ENCODE measurements at regions not wholly inside any gene's neighbourhood (a gene's known extent, or its start where the extent isn't known, plus 50 kb on each side); places are given as distances from the start of the nearest gene placed in this dataset.
A peak's percentile ranks its signal among the peaks of the same experiment; 100 is the strongest.

DNA sequence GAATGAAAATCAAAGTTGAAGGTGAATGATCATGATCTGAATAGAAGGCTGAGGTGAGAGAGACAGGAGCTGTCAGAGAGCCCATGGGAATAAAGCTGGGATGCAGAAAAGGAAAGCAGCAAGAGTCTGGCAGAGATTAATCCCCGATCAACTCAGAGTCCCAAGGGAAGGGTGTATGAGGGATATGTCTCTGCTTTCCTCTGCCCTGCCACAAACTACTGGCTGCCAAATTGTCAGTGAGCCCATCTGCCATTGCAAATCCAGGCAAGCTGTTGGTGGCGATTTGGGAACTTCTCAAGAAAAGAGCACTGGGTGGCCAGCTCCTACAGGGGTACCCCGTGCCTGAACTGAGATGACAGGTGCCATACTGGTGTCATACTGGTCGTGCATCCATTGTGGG is 705.5 kb upstream of the MAN1A1 start:
- peak; percentile 46 for DNase-seq

GRCh38 chr6:120039664-120040063 is 690.1 kb upstream of the MAN1A1 start:
- no peak for DNase-seq

DNA sequence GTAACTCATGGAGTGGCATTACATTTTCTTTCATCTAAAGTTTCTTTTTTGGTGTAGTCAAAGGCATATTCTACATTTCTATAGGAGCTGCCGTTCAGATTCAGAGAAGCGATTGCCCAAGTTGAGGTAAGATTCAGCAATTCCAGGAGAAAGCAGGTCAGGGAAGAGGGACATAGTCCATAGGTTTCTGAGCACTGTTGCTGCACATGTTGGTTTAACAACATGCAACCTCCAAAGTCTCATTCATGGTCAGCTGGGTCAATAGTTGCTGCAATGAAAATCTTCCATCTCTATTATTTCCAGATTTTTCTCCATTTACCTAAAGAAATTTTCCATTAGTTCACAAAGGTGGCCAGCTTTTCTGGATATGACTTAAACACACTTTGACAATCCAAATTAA is 682.3 kb upstream of the MAN1A1 start:
- no peak for DNase-seq

- no peak for DNase-seq
Observed at GRCh38 chr6:120026791-120027190, 677.2 kb upstream of the MAN1A1 start.

DNA sequence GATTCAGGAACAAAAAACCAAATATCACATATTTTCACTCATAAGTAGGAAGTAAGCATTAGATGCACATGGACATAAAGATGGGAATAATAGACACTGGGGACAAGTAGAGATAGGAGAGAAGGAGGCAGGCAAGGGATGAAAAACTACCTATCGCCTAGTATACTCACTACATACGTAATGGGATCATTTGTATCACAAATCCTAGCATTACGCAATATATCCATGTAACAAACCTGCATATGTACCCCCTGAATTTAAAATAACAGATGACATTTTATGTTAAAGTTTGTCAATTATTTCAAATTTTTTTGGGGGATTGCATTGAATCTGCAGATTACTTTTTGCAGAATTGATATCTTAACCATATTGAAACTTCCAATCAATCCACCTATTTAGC is 660.5 kb upstream of the MAN1A1 start:
- no peak for DNase-seq

- no peak for DNase-seq
Observed at GRCh38 chr6:120005292-120005976, 655.9 kb upstream of the MAN1A1 start.

GRCh38 chr6:119986934-119987549 is 637.5 kb upstream of the MAN1A1 start:
- DNase-seq = no peak

DNA sequence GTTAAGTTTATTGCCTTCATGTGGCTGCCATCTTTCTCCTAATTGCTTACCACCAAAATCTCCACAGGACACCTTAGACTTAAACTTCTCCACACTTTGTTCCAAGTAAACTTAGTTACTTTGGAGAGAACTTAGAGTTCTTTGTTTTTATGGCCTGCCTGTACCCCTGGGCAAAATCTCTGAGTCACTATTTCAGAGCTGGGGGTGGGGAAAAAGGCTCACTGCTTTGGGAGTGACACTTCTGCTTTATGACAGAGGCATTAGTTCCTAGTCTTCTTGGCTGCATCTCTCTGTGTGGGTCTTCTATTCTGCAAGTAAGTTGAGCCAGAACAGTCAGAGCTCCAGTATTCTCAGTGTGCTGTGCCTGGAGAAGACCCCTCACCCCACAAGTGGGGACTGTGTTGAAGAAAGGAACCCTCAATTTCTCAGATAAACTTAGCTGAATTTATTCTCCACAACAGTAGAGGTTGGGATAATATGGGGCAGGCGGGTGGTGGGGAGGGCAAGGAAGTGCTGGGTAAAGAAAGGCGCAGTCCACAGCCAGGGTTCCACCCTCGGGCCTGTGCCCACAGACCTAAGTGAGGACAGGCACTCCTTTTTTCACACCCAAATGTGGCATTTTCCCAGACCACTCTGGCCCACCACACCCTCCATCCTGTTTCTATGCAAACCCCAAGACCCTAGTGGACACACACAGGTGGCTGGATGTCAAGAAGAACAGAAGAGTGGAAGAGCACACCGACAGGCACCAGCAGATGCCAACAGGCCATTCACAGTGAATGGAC is 636.6 kb upstream of the MAN1A1 start:
- DNase-seq = no peak

GRCh38 chr6:119980802-119981201 is 631.2 kb upstream of the MAN1A1 start:
- no peak for DNase-seq

DNA sequence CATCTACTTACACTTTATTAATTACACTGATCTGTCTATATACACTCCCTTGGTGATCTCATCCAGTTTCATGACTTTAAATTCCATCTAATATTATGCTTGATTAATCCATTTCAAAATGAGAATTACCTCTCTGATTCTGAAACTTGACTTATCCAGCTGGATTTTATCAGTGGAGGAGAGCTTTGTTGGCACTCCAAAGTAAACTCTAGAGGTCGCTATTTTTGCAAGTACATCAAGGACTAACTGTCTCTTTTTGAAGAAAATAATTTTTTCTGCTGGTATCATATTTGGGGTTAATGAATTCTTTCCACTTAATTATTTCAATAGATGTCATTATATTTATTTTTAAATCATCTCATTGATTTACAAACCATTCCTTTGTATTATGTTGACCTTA is 630.3 kb upstream of the MAN1A1 start:
- DNase-seq = no peak

DNA sequence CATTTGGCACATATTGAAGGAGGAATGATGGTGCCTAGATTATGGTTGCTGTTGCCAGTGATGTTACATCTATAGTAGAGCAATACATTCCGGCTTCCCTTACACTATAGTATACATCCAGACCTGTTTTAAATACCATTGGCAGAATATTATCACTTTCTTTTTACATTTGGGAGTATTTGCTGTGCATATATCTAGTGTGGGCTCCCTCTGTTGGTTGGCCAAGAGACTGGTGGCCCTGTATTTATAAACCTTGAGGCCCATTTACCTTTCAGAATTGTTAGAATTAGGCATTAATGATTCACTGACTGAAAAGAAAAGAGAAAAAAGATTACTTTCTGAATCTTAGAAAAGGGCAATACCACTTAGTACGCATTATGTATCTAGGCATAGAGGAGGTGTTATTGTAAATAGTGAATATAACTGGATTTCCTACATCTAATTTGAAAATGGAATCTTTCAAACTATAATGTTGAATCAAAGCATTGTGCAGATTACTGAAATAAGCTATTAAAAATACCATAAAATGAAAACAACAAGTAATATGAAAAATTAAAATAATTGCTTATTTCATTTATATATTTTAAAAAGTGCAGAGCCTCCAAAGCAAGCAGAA is 628.8 kb upstream of the MAN1A1 start:
- DNase-seq = no peak

- no peak for DNase-seq
Observed at GRCh38 chr6:119974430-119975159, 625.0 kb upstream of the MAN1A1 start.

DNA sequence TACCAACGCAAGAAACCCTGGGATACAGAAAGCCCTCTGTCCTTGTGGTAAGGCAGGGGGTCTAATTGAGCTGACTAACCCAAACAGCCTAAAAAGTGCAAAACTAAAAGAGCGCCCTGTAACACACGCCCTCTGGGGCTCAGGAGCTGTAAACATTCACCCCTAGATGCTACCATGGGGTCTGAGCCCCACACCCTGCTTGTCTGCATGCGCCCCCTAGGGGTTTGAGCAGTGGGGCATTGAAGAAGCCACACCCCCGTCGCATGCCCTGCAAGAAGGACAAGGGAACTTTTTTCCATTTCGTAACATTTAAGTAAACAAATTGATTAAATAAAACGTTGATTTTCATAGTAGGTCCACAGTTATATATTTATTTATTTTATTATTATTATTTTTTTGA is 616.9 kb upstream of the MAN1A1 start:
- DNase-seq = no peak

- DNase-seq = no peak
Observed at GRCh38 chr6:119965900-119966299, 616.3 kb upstream of the MAN1A1 start.

GRCh38 chr6:119965008-119965407 is 615.4 kb upstream of the MAN1A1 start:
- no peak for DNase-seq

GRCh38 chr6:119962505-119962904 is 612.9 kb upstream of the MAN1A1 start:
- no peak for DNase-seq

GRCh38 chr6:119961450-119961849 is 611.9 kb upstream of the MAN1A1 start:
- DNase-seq = no peak

DNA sequence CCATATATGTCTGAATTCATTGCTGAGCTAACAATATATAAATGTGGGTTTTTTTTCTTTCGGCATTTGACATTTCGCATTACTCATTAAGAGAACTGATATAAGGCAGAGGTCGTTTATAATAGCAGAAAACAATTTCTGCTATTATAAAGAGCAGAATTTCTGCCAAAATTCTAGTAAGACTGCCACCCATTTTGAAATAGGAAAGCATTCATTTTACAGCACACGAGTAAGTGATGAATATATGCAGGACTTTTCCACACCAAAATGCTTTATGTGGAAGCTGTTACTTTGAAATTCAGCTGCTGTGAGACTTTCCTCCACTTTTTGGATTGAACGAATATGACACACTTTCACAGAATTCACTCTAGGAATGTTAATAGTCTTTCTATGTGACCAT is 610.9 kb upstream of the MAN1A1 start:
- DNase-seq = no peak

- no peak for DNase-seq
Observed at GRCh38 chr6:119960036-119960435, 610.5 kb upstream of the MAN1A1 start.

- DNase-seq = no peak
Observed at GRCh38 chr6:119957195-119957594, 607.6 kb upstream of the MAN1A1 start.

- no peak for DNase-seq
Observed at GRCh38 chr6:119952696-119953095, 603.1 kb upstream of the MAN1A1 start.

GRCh38 chr6:119950681-119951080 is 601.1 kb upstream of the MAN1A1 start:
- no peak for DNase-seq

Measured in activated effector memory CD4-positive, alpha-beta T cell treated with anti-CD3 and anti-CD28 coated beads, Interleukin-2, amount 50 U/mL, for 16 hours (primary cell).